ENCODE measurements at regions not wholly inside any gene's neighbourhood (a gene's known extent, or its start where the extent isn't known, plus 50 kb on each side); places are given as distances from the start of the nearest gene placed in this dataset.
A peak's percentile ranks its signal among the peaks of the same experiment; 100 is the strongest.

- TF ChIP-seq, protein P1, sequence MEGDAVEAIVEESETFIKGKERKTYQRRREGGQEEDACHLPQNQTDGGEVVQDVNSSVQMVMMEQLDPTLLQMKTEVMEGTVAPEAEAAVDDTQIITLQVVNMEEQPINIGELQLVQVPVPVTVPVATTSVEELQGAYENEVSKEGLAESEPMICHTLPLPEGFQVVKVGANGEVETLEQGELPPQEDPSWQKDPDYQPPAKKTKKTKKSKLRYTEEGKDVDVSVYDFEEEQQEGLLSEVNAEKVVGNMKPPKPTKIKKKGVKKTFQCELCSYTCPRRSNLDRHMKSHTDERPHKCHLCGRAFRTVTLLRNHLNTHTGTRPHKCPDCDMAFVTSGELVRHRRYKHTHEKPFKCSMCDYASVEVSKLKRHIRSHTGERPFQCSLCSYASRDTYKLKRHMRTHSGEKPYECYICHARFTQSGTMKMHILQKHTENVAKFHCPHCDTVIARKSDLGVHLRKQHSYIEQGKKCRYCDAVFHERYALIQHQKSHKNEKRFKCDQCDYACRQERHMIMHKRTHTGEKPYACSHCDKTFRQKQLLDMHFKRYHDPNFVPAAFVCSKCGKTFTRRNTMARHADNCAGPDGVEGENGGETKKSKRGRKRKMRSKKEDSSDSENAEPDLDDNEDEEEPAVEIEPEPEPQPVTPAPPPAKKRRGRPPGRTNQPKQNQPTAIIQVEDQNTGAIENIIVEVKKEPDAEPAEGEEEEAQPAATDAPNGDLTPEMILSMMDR (IDR thresholded peaks at IDR 0.05; ENCODE audit: unreplicated experiment in 3 of 3) = no peak
- Mint-ChIP-seq H3K36me3 (ENCODE audit: low read depth) (peaks cover 3% of the 10 kb centered on the region), H3K27me3 (ENCODE audit: low read depth) (no peaks in the 10 kb centered on the region), H3K27ac (no peak overlapping the region), H3K9me3 (peaks cover 29% of the 10 kb centered on the region), H3K4me1 (peaks cover 15% of the 10 kb centered on the region), H3K4me3 (peak overlapping the region in 1 of 3 experiments; percentile 30)
These were observed 70.4 kb upstream of the SLC24A3 start for GRCh38 chr20:19141998-19142397.

DNA sequence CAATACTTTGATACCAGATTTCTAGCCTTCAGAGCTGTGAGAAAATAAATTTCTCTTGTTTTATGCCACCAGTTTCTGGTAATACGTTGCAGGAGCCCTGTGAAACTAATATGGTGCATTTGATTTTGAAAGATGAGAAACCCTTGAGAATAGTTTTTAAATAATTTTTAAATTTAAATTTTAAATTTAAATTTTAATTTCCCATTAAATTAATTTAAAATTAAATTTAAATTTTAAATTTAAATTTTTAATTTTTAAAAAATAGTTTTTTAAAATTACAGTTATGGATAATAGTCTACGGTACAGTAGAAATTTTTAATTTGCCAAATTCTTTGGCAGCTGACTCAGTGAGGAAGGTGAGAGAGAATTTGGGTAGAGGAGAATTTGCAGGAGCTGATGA, 68.6 kb upstream of the SLC24A3 start:
- Mint-ChIP-seq H3K27me3 (ENCODE audit: low read depth) (no peaks in the 10 kb centered on the region), H3K4me1 (peaks cover 15% of the 10 kb centered on the region), H3K27ac (no peak overlapping the region), H3K36me3 (ENCODE audit: low read depth) (peaks cover 3% of the 10 kb centered on the region), H3K9me3 (peaks cover 18% of the 10 kb centered on the region), H3K4me3 (no peak overlapping the region)
- TF ChIP-seq, protein P1 (IDR thresholded peaks at IDR 0.05; ENCODE audit: unreplicated experiment in 3 of 3) = no peak

- Mint-ChIP-seq H3K36me3 (ENCODE audit: low read depth) (no peaks in the 10 kb centered on the region), H3K9me3 (peaks cover 16% of the 10 kb centered on the region), H3K4me3 (no peak overlapping the region), H3K27me3 (ENCODE audit: low read depth) (peaks cover 5% of the 10 kb centered on the region), H3K27ac (no peak overlapping the region), H3K4me1 (no peaks in the 10 kb centered on the region)
- TF ChIP-seq, protein P1 (IDR thresholded peaks at IDR 0.05; ENCODE audit: unreplicated experiment in 3 of 3) = no peak
These were observed 51.1 kb upstream of the SLC24A3 start for GRCh38 chr20:19161336-19161735.
